Omental fat pad (tissue), 3 donors: ENCODE measurements at regions not wholly inside any gene's neighbourhood (a gene's known extent, or its start where the extent isn't known, plus 50 kb on each side); places are given as distances from the start of the nearest gene placed in this dataset.

ENCODE experiments used
- ATAC-seq: fragments of 150-250 bp; one replicate; pipeline ENCODE4 v1.9.1; 2016; ENCODE audit warnings: mild to moderate bottlenecking, moderate library complexity; ENCODE audit not compliant: low FRiP score
- DNase-seq: peaks from one replicate; pipeline ENCODE4 v3.0.0-alpha.2; 2019; ENCODE audit warnings: low spot score
- TF ChIP-seq, protein P1 (sequence below), 3 donors: fragments of 450-650 bp; IDR thresholded peaks; one replicate each; pipeline ENCODE4 v1.5.1; 2016 to 2017; ENCODE audit warnings: antibody characterized with exemption in 3 of 3, mild to moderate bottlenecking in 3 of 3, moderate library complexity in 2 of 3

DNA sequence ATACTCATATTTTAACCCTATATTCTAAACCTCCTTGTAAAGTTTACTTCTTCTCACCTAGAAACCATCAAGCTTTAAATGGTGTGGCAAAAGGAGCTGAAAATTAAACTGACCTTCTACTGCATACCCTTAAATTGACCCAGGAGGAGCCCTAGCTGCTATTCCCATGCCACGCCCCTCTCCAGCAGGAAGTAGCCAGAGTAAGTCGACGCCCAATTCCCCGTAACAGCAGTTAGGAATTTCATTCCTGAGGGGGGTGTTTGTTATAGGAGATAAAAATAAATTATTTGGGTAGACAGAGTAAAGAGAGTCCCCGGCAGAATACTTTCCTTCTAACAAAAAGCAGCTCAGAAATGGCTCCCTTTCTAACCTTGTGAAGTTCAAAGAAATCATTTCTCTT lies 111.8 kb upstream of the FAM174A start:
- TF ChIP-seq, protein P1, sequence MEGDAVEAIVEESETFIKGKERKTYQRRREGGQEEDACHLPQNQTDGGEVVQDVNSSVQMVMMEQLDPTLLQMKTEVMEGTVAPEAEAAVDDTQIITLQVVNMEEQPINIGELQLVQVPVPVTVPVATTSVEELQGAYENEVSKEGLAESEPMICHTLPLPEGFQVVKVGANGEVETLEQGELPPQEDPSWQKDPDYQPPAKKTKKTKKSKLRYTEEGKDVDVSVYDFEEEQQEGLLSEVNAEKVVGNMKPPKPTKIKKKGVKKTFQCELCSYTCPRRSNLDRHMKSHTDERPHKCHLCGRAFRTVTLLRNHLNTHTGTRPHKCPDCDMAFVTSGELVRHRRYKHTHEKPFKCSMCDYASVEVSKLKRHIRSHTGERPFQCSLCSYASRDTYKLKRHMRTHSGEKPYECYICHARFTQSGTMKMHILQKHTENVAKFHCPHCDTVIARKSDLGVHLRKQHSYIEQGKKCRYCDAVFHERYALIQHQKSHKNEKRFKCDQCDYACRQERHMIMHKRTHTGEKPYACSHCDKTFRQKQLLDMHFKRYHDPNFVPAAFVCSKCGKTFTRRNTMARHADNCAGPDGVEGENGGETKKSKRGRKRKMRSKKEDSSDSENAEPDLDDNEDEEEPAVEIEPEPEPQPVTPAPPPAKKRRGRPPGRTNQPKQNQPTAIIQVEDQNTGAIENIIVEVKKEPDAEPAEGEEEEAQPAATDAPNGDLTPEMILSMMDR (IDR thresholded peaks at IDR 0.05) = no peak

DNA sequence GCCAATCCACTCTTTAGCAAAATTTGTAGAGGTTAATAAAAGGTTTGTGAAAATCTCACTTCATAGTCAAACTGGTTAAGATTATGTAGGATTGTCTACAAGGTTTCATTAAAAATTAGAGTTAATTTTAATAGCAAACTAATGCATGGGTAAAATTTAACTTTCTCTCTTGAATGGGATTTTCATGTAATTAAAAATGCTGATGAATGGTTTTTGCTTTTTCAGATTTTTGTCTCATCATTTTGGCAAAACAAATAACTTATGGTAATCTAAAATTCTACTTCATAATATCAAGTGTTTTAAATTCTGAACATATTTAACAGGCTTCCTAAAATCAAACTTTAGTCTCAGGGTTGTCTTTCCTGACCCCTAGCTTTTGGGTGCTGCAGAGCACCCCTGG lies 113.8 kb upstream of the FAM174A start:
- TF ChIP-seq, protein P1 (IDR thresholded peaks at IDR 0.05) = no peak
- no peak for ATAC-seq

More for the DNA sequence above, 111.8 kb upstream of the FAM174A start:
- DNase-seq = no peak
- no peak for ATAC-seq

DNA sequence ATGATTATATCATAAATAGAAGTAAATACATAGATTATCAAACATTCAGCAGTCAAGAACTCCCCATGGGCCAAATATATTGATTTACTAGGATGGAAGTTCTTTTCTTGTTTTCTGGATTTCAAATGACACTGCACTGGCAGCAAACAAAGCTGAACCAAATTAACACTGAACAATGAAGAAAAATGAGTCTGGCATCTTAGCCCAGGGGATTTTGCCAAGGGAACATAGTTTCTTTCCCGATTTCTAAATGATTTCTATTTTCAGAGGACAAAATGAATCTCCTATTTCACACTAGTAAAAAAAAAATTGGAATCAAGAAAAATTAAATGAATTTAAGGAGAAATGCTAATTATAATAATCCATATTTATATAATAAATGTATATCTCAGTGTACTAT lies 116.9 kb upstream of the FAM174A start:
- TF ChIP-seq, protein P1 (IDR thresholded peaks at IDR 0.05) = no peak
- DNase-seq = no peak
- no peak for ATAC-seq

More for the DNA sequence above, 113.8 kb upstream of the FAM174A start:
- DNase-seq = no peak

DNA sequence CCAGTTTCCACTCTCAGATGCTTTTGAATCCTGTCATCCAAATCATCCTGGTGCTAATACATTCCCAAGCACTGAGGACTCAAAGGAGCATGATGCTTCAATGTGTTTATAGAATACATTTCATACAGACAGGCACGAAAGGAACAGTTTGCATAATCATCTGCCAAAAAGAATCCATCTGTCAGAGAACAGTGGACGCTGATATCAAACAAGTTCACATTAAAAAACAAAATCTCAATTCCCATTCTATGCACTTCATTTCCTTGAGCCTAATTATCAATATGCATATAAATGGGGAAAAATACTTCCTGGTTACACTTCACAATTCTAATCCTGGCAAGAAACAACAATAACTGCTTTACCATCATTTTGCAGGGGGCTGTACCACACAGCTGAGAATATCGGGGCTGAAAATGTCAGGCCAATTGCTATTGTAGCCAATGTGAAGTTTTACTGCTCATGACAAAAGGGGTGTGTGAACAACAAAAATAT lies 125.5 kb upstream of the FAM174A start:
- ATAC-seq (no peak), DNase-seq (no peak)
- TF ChIP-seq, protein P1 (IDR thresholded peaks at IDR 0.05) = no peak

DNA sequence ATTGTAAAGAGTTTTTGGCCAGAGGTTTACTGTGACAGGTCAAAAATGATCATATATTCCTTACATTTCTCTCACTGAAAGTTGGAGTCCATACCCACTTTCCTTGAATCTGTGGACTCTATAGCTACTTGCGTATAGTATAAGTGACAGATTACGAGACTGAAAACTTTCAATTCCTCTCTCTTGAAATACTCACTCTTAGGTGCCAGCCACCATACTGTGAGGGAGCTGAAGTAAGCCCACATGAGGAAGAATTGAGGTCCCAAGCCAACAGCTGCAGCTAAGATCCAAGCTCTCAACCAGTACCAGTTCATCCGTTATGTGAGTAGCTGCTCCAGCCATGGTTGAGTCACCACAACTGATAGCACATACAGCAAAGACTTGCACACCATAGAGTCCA lies 128.1 kb upstream of the FAM174A start:
- no peak for ATAC-seq
- no peak for DNase-seq
- TF ChIP-seq, protein P1 (IDR thresholded peaks at IDR 0.05) = no peak

DNA sequence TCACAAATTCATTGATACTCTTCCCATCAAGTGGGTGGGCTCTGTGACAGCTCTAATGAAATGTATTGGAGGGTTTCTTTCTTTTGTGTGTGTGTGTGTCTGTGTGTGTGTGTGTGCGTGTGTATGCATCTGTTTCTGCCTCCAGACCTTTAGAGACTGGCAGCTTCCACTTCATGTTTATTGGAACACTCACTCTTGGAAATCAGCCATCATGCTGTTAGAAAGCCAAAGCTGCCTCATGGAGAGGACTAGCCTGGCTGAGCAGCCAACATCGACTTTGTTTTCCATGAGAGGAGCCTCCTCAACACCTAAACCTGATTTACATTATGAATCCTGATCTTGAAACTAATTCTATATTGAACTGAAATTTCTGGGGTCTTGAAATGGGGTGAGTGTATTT lies 128.5 kb upstream of the FAM174A start:
- TF ChIP-seq, protein P1 (IDR thresholded peaks at IDR 0.05) = no peak
- no peak for ATAC-seq
- no peak for DNase-seq

DNA sequence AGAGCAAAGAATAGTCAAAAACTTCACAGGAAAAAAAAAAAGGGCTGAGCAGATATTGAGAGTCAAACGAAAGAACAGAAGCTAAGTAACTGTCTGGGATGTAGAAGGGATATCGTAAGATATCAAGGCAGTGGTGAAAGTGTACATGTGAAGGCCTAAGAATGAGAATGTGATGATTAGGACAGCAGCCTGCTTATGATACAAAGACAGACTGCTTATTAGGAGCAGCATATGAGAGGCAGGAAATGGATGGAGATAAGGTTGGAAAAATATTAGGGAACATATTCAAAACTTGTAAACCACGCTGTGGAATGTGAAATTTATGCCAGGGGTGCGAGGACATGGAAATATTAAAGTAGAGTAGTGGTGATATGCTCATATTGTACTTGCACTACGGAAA lies 133.1 kb upstream of the FAM174A start:
- TF ChIP-seq, protein P1 (IDR thresholded peaks at IDR 0.05) = no peak
- DNase-seq (no peak), ATAC-seq (no peak)
